GM23338 (cell line): ENCODE measurements at regions not wholly inside any gene's neighbourhood (a gene's known extent, or its start where the extent isn't known, plus 50 kb on each side); places are given as distances from the start of the nearest gene placed in this dataset.

Source experiments
- ATAC-seq: fragments of 200-7000 bp; cut with Tn5 transposase; 3 replicates; pipeline ENCODE4 v1.9.1; 2020
- DNase-seq: peaks from one replicate; pipeline ENCODE4 v3.0.0-alpha.2; 2015; ENCODE audit warnings: low spot score
- H2AFZ ChIP-seq: fragments of 200-600 bp; sonication (generic); 2 replicates; pipeline ENCODE4 v1.8.0; 2016; ENCODE audit warnings: antibody characterized with exemption, mild to moderate bottlenecking, moderate library complexity
- H3F3A ChIP-seq: fragments of 200-600 bp; sonication (generic); replicated peaks from 2 replicates; pipeline ENCODE4 v1.8.0; 2017; ENCODE audit warnings: antibody characterized with exemption, mixed run types, low read depth
- H3K27ac ChIP-seq: fragments of 200-600 bp; sonication (generic); 2 replicates; pipeline ENCODE4 v1.6.1; 2016; ENCODE audit warnings: low read depth
- H3K27me3 ChIP-seq: fragments of 200-600 bp; sonication (generic); 2 replicates; pipeline ENCODE4 v1.8.0; 2016; ENCODE audit warnings: mild to moderate bottlenecking, mixed run types, moderate library complexity; ENCODE audit not compliant: insufficient read depth
- H3K36me3 ChIP-seq: fragments of 200-600 bp; sonication (generic); 2 replicates; pipeline ENCODE4 v1.8.0; 2016; ENCODE audit warnings: mild to moderate bottlenecking; ENCODE audit not compliant: insufficient read depth
- H3K4me1 ChIP-seq: fragments of 200-600 bp; sonication (generic); 2 replicates; pipeline ENCODE4 v1.8.0; 2016; ENCODE audit warnings: mild to moderate bottlenecking, moderate library complexity; ENCODE audit not compliant: insufficient read depth
- H3K4me2 ChIP-seq: fragments of 200-600 bp; sonication (generic); 2 replicates; pipeline ENCODE4 v1.7.1; 2017; ENCODE audit warnings: mixed run types
- H3K4me3 ChIP-seq: fragments of 200-600 bp; sonication (generic); 2 replicates; pipeline ENCODE4 v1.6.1; 2016; ENCODE audit warnings: mixed run types
- H3K79me2 ChIP-seq: fragments of 200-600 bp; sonication (generic); replicated peaks from 2 replicates; pipeline ENCODE4 v1.8.0; 2017; ENCODE audit warnings: mild to moderate bottlenecking; ENCODE audit not compliant: insufficient read depth
- H3K9me2 ChIP-seq: fragments of 200-600 bp; sonication (generic); 2 replicates; pipeline ENCODE4 v1.8.0; 2017; ENCODE audit not compliant: insufficient read depth
- H4K20me1 ChIP-seq: fragments of 200-600 bp; sonication (generic); replicated peaks from 2 replicates; pipeline ENCODE4 v1.8.0; 2017; ENCODE audit warnings: mild to moderate bottlenecking; ENCODE audit not compliant: insufficient read depth
- H3K27ac Mint-ChIP-seq: 2 replicates; pipeline ENCODE4 v1.8.0; 2020; ENCODE audit warnings: inconsistent platforms, mild to moderate bottlenecking, moderate library complexity, mixed read lengths
- H3K27me3 Mint-ChIP-seq: 3 replicates; pipeline ENCODE4 v1.8.0; 2022; ENCODE audit warnings: low read depth, mild to moderate bottlenecking, moderate library complexity, mixed read lengths, inconsistent platforms; ENCODE audit not compliant: insufficient read depth, poor library complexity
- H3K36me3 Mint-ChIP-seq: 3 replicates; pipeline ENCODE4 v1.8.0; 2021; ENCODE audit warnings: low read depth, mild to moderate bottlenecking, inconsistent platforms, moderate library complexity, mixed read lengths
- H3K4me1 Mint-ChIP-seq: 3 replicates; pipeline ENCODE4 v1.8.0; 2020; ENCODE audit warnings: mild to moderate bottlenecking, inconsistent platforms, mixed read lengths
- H3K4me3 Mint-ChIP-seq: 3 replicates; pipeline ENCODE4 v1.8.0; 2021; ENCODE audit warnings: moderate library complexity, mild to moderate bottlenecking, inconsistent platforms, mixed read lengths
- H3K9me3 Mint-ChIP-seq: 3 replicates; pipeline ENCODE4 v1.8.0; 2020; ENCODE audit warnings: moderate library complexity, mild to moderate bottlenecking, inconsistent platforms, mixed read lengths
- CTCF ChIP-seq, 2 experiments: fragments of 200-600 bp in 1 of 2; sonication (generic) in 1 of 2; conservative IDR thresholded peaks; 2 replicates each; pipeline versions ENCODE4 v1.5.1 to v1.6.1; 2016 to 2017; ENCODE audit warnings: antibody characterized with exemption in 2 of 2, low read depth in 2 of 2, mild to moderate bottlenecking in 2 of 2, moderate library complexity in 1 of 2
- EZH2 ChIP-seq: fragments of 200-600 bp; sonication (generic); IDR thresholded peaks from one replicate; pipeline ENCODE4 v1.8.0; 2017; ENCODE audit warnings: antibody characterized with exemption, mild to moderate bottlenecking, low read depth; ENCODE audit not compliant: unreplicated experiment
- EZH2phosphoT487 ChIP-seq: fragments of 200-600 bp; sonication (generic); IDR thresholded peaks from one replicate; pipeline ENCODE4 v1.8.1; 2018; ENCODE audit warnings: antibody characterized with exemption; ENCODE audit not compliant: unreplicated experiment
- JUNB ChIP-seq: IDR thresholded peaks from one replicate; pipeline ENCODE4 v1.6.1; 2016; ENCODE audit warnings: antibody characterized with exemption; ENCODE audit not compliant: unreplicated experiment
- NANOG ChIP-seq: IDR thresholded peaks from 2 replicates; pipeline ENCODE4 v1.6.1; 2016; ENCODE audit warnings: antibody characterized with exemption, borderline replicate concordance
- POLR2AphosphoS5 ChIP-seq: IDR thresholded peaks from 2 replicates; pipeline ENCODE4 v1.6.1; 2016; ENCODE audit warnings: antibody characterized with exemption, low read depth
- STAT1 ChIP-seq: IDR thresholded peaks from one replicate; pipeline ENCODE4 v1.6.1; 2016; ENCODE audit warnings: antibody characterized with exemption; ENCODE audit not compliant: unreplicated experiment
- ZNF331 ChIP-seq: fragments of 250-450 bp; sonication (Bioruptor Pico); IDR thresholded peaks from 2 replicates; pipeline ENCODE4 v1.5.0; 2020; ENCODE audit warnings: low read depth, mild to moderate bottlenecking, moderate library complexity
- ZNF462 ChIP-seq: fragments of 250-450 bp; sonication (Bioruptor Pico); IDR thresholded peaks from 2 replicates; pipeline ENCODE4 v1.5.0; 2020; ENCODE audit warnings: mild to moderate bottlenecking, moderate library complexity
- TF ChIP-seq, protein P1 (sequence below): IDR thresholded peaks from 2 replicates; pipeline ENCODE4 v1.6.1; 2016; ENCODE audit warnings: antibody characterized with exemption

DNA sequence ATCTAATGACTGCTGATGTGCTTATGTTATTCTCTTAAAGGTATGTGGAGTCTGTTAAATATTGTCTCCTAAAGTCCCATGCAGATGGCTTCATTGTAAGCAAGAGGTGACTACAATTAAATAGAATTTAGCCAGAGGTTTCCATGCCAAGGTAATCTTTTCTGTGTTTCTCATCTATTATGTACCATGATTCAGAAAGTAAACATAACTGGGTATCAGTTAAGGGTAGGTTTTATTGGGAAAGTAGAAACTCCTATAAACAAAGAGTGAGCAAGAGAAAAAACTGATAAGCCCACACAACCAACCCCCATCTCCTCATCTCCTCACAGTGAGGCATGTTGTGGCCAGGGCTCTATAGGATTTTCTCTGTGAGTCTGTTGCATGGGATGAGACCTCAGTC, 611.7 kb downstream of the SNAPC1 start (continued):
- TF ChIP-seq, protein P1, sequence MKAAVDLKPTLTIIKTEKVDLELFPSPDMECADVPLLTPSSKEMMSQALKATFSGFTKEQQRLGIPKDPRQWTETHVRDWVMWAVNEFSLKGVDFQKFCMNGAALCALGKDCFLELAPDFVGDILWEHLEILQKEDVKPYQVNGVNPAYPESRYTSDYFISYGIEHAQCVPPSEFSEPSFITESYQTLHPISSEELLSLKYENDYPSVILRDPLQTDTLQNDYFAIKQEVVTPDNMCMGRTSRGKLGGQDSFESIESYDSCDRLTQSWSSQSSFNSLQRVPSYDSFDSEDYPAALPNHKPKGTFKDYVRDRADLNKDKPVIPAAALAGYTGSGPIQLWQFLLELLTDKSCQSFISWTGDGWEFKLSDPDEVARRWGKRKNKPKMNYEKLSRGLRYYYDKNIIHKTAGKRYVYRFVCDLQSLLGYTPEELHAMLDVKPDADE, result no peak
- TF ChIP-seq ZNF331 (CRISPR knock-in tag), result no peak
- no peak for TF ChIP-seq STAT1
- no peak for TF ChIP-seq NANOG
- TF ChIP-seq ZNF462 (CRISPR knock-in tag), result no peak

DNA sequence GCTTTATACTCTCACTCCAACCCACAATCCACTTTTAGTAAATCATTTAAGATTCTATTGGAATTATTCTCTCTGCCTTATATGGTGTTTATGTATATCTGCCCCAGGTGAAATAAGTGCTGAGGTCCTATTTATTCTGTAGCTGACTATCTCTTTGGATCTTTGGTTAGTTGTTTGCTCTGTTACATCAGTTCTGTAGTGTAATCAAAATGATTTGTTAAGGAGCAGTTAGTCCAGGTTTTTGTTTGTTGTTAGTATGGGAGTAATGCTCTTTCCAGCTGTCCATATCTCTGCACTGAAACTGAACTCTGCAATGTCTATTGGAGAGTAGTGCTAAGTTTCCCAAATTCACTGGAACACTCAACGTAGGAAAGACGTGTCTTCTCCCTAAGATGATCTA, 615.8 kb downstream of the SNAPC1 start:
- Histone ChIP-seq H3K4me3 (no peak overlapping the region), H2AFZ (no peak overlapping the region), H3K27me3 (no peaks in the 10 kb centered on the region), H3K79me2 (no peaks in the 10 kb centered on the region), H4K20me1 (no peaks in the 10 kb centered on the region; the same call in 1 of the 2 replicates), H3K4me2 (no peak overlapping the region), H3K9me2 (0 out of 2 replicates have a peak, but pooled peaks cover 8% of the 10 kb centered on the region), H3K27ac (no peak overlapping the region), H3F3A (no peaks in the 10 kb centered on the region), H3K4me1 (no peaks in the 10 kb centered on the region), H3K36me3 (no peaks in the 10 kb centered on the region)
- Mint-ChIP-seq H3K36me3 (no peaks in the 10 kb centered on the region), H3K27ac (no peak overlapping the region), H3K9me3 (no peaks in the 10 kb centered on the region), H3K4me3 (no peak overlapping the region), H3K4me1 (no peaks in the 10 kb centered on the region), H3K27me3 (no peaks in the 10 kb centered on the region)
- ATAC-seq (no peak), DNase-seq (no peak)
- no peak for TF ChIP-seq JUNB
- no peak for TF ChIP-seq EZH2phosphoT487
- TF ChIP-seq CTCF (conservative IDR thresholded peaks at IDR 0.05; ENCODE audit: low read depth in 2 of 2), result no peak
- TF ChIP-seq, protein P1, result no peak
- TF ChIP-seq EZH2, result no peak
- TF ChIP-seq POLR2AphosphoS5, result no peak
